ENCODE measurements at regions not wholly inside any gene's neighbourhood (a gene's known extent, or its start where the extent isn't known, plus 50 kb on each side); places are given as distances from the start of the nearest gene placed in this dataset.

DNA sequence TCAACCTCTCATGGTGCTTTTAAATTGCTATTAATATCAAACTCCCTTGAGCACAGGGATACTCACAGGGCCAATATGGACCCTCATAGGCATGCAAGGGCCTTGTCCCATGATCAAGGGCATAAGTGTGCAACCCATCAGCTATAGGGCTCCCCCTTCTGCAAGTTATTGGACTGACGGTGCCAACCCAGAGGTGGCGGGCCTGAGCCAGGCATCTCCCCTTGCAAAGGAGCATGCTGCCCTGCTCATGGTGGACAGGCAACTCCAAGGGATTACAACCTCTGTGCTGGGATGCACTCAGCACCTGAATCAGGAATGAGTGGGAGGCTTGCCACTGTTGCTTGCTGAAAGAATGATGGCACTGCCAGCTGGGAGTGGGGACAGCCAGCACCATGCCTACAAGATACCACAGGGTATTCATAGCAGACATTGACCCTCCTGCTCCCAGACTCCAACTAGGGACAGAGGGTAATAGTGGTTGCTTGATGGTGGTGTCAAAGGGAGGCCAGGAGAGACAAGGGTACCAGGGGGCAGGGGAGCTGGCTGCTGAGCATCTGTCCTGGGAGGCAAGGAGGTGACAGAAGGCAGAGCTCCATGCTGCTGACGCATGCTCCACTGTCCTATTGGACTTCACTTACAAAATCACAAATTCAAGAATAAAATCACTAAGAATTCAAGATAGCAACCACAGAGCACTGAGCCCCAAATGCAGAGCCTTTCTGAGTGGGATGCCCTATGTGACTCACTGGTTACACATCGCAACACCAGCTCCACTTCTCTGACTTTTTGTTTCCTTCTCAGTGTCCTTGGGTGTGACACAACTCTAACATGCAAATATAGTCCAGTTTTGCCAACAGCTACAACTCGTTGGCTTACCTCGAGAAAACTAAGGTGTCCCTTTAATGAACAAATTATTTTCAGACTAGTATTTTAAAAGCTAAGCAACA, 157.1 kb upstream of the CCDC150 start (continued):
- TF ChIP-seq, protein P1, sequence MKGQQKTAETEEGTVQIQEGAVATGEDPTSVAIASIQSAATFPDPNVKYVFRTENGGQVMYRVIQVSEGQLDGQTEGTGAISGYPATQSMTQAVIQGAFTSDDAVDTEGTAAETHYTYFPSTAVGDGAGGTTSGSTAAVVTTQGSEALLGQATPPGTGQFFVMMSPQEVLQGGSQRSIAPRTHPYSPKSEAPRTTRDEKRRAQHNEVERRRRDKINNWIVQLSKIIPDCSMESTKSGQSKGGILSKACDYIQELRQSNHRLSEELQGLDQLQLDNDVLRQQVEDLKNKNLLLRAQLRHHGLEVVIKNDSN (CRISPR knock-in tag; IDR thresholded peaks at IDR 0.05) = no peak
- TF ChIP-seq, protein P2, sequence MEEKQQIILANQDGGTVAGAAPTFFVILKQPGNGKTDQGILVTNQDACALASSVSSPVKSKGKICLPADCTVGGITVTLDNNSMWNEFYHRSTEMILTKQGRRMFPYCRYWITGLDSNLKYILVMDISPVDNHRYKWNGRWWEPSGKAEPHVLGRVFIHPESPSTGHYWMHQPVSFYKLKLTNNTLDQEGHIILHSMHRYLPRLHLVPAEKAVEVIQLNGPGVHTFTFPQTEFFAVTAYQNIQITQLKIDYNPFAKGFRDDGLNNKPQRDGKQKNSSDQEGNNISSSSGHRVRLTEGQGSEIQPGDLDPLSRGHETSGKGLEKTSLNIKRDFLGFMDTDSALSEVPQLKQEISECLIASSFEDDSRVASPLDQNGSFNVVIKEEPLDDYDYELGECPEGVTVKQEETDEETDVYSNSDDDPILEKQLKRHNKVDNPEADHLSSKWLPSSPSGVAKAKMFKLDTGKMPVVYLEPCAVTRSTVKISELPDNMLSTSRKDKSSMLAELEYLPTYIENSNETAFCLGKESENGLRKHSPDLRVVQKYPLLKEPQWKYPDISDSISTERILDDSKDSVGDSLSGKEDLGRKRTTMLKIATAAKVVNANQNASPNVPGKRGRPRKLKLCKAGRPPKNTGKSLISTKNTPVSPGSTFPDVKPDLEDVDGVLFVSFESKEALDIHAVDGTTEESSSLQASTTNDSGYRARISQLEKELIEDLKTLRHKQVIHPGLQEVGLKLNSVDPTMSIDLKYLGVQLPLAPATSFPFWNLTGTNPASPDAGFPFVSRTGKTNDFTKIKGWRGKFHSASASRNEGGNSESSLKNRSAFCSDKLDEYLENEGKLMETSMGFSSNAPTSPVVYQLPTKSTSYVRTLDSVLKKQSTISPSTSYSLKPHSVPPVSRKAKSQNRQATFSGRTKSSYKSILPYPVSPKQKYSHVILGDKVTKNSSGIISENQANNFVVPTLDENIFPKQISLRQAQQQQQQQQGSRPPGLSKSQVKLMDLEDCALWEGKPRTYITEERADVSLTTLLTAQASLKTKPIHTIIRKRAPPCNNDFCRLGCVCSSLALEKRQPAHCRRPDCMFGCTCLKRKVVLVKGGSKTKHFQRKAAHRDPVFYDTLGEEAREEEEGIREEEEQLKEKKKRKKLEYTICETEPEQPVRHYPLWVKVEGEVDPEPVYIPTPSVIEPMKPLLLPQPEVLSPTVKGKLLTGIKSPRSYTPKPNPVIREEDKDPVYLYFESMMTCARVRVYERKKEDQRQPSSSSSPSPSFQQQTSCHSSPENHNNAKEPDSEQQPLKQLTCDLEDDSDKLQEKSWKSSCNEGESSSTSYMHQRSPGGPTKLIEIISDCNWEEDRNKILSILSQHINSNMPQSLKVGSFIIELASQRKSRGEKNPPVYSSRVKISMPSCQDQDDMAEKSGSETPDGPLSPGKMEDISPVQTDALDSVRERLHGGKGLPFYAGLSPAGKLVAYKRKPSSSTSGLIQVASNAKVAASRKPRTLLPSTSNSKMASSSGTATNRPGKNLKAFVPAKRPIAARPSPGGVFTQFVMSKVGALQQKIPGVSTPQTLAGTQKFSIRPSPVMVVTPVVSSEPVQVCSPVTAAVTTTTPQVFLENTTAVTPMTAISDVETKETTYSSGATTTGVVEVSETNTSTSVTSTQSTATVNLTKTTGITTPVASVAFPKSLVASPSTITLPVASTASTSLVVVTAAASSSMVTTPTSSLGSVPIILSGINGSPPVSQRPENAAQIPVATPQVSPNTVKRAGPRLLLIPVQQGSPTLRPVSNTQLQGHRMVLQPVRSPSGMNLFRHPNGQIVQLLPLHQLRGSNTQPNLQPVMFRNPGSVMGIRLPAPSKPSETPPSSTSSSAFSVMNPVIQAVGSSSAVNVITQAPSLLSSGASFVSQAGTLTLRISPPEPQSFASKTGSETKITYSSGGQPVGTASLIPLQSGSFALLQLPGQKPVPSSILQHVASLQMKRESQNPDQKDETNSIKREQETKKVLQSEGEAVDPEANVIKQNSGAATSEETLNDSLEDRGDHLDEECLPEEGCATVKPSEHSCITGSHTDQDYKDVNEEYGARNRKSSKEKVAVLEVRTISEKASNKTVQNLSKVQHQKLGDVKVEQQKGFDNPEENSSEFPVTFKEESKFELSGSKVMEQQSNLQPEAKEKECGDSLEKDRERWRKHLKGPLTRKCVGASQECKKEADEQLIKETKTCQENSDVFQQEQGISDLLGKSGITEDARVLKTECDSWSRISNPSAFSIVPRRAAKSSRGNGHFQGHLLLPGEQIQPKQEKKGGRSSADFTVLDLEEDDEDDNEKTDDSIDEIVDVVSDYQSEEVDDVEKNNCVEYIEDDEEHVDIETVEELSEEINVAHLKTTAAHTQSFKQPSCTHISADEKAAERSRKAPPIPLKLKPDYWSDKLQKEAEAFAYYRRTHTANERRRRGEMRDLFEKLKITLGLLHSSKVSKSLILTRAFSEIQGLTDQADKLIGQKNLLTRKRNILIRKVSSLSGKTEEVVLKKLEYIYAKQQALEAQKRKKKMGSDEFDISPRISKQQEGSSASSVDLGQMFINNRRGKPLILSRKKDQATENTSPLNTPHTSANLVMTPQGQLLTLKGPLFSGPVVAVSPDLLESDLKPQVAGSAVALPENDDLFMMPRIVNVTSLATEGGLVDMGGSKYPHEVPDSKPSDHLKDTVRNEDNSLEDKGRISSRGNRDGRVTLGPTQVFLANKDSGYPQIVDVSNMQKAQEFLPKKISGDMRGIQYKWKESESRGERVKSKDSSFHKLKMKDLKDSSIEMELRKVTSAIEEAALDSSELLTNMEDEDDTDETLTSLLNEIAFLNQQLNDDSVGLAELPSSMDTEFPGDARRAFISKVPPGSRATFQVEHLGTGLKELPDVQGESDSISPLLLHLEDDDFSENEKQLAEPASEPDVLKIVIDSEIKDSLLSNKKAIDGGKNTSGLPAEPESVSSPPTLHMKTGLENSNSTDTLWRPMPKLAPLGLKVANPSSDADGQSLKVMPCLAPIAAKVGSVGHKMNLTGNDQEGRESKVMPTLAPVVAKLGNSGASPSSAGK (IDR thresholded peaks at IDR 0.05) = no peak
- TF ChIP-seq CEBPG (CRISPR knock-in tag; IDR thresholded peaks at IDR 0.05) = no peak
- no peak for TF ChIP-seq CEBPG (tag; conservative IDR thresholded peaks at IDR 0.05 in 1 of 2, IDR thresholded peaks at IDR 0.05 in 1 of 2)
- TF ChIP-seq EP300 (IDR thresholded peaks at IDR 0.05; ENCODE audit: low read length) = no peak
